Activated T-helper 2 cell treated with anti-CD3 and anti-CD28 coated beads, Interferon-gamma antibody, Interleukin-2, Interleukin-4, amounts not matched to agents 10 μg/mL and 5 μg/mL and 100 μg/mL, durations not matched to agents 14 hours and 24 hours and 36 hours (primary cell): ENCODE measurements at regions not wholly inside any gene's neighbourhood (a gene's known extent, or its start where the extent isn't known, plus 50 kb on each side); places are given as distances from the start of the nearest gene placed in this dataset.

Experiments used
- DNase-seq: peaks from one replicate; pipeline ENCODE4 v3.0.0; 2021; ENCODE audit warnings: low spot score
- H3K27ac Mint-ChIP-seq: one replicate; pipeline ENCODE4 v1.8.0; 2021; ENCODE audit warnings: mixed read lengths
- H3K27me3 Mint-ChIP-seq: one replicate; pipeline ENCODE4 v1.8.0; 2021; ENCODE audit warnings: low read depth, mixed read lengths
- H3K36me3 Mint-ChIP-seq: one replicate; pipeline ENCODE4 v1.8.0; 2021; ENCODE audit warnings: low read depth, mixed read lengths
- H3K4me1 Mint-ChIP-seq: one replicate; pipeline ENCODE4 v1.8.0; 2021; ENCODE audit warnings: low read depth, mixed read lengths
- H3K4me3 Mint-ChIP-seq: one replicate; pipeline ENCODE4 v1.8.0; 2021; ENCODE audit warnings: low read depth, mild to moderate bottlenecking, moderate library complexity, mixed read lengths
- H3K9me3 Mint-ChIP-seq: one replicate; pipeline ENCODE4 v1.8.0; 2021; ENCODE audit warnings: mixed read lengths
- intact Hi-C: fragments of 100-400 bp; cut with micrococcal nuclease; formaldehyde crosslinking; loops from one replicate; pipeline ENCODE4 v1.15.1; 2023

GRCh38 chr4:54359919-54360650, 131.0 kb downstream of the PDGFRA start:
- Mint-ChIP-seq H3K9me3 (no peaks in the 10 kb centered on the region), H3K4me3 (no peak overlapping the region), H3K36me3 (no peaks in the 10 kb centered on the region), H3K27ac (no peak overlapping the region), H3K4me1 (no peaks in the 10 kb centered on the region), H3K27me3 (no peaks in the 10 kb centered on the region)
- DNase-seq, result no peak
- intact Hi-C loops, result no loop called here

GRCh38 chr4:54363037-54363436, 133.9 kb downstream of the PDGFRA start:
- no peaks in the 10 kb centered on the region for H3K36me3 Mint-ChIP-seq
- H3K9me3 Mint-ChIP-seq, result no peaks in the 10 kb centered on the region
- H3K4me1 Mint-ChIP-seq, result no peaks in the 10 kb centered on the region
- intact Hi-C loops, result no loop called here
- no peak overlapping the region for H3K27ac Mint-ChIP-seq
- H3K27me3 Mint-ChIP-seq, result no peaks in the 10 kb centered on the region
- no peak overlapping the region for H3K4me3 Mint-ChIP-seq
- DNase-seq, result no peak

GRCh38 chr4:54365691-54366090, 136.6 kb downstream of the PDGFRA start:
- intact Hi-C loops, result no loop called here
- no peaks in the 10 kb centered on the region for H3K9me3 Mint-ChIP-seq
- H3K4me1 Mint-ChIP-seq, result no peaks in the 10 kb centered on the region
- H3K27me3 Mint-ChIP-seq, result no peaks in the 10 kb centered on the region
- no peak overlapping the region for H3K27ac Mint-ChIP-seq
- no peak for DNase-seq
- H3K4me3 Mint-ChIP-seq, result no peak overlapping the region
- no peaks in the 10 kb centered on the region for H3K36me3 Mint-ChIP-seq

GRCh38 chr4:54367059-54367458, 138.0 kb downstream of the PDGFRA start:
- H3K27ac Mint-ChIP-seq, result no peak overlapping the region
- H3K4me1 Mint-ChIP-seq, result no peaks in the 10 kb centered on the region
- intact Hi-C loops, result no loop called here
- H3K9me3 Mint-ChIP-seq, result no peaks in the 10 kb centered on the region
- no peak overlapping the region for H3K4me3 Mint-ChIP-seq
- no peak for DNase-seq
- no peaks in the 10 kb centered on the region for H3K36me3 Mint-ChIP-seq
- no peaks in the 10 kb centered on the region for H3K27me3 Mint-ChIP-seq

GRCh38 chr4:54368281-54369265, 139.5 kb downstream of the PDGFRA start:
- Mint-ChIP-seq H3K27me3 (no peaks in the 10 kb centered on the region), H3K27ac (no peak overlapping the region), H3K36me3 (no peaks in the 10 kb centered on the region), H3K4me1 (no peaks in the 10 kb centered on the region), H3K9me3 (no peaks in the 10 kb centered on the region), H3K4me3 (no peak overlapping the region)
- no peak for DNase-seq
- intact Hi-C loops, result no loop called here

GRCh38 chr4:54371173-54371572, 142.1 kb downstream of the PDGFRA start:
- Mint-ChIP-seq H3K9me3 (no peaks in the 10 kb centered on the region), H3K27ac (no peak overlapping the region)

GRCh38 chr4:54372951-54373350, 143.9 kb downstream of the PDGFRA start:
- H3K36me3 Mint-ChIP-seq, result no peaks in the 10 kb centered on the region
- no peaks in the 10 kb centered on the region for H3K27me3 Mint-ChIP-seq

More at GRCh38 chr4:54371173-54371572, 142.1 kb downstream of the PDGFRA start:
- DNase-seq, result no peak
- Mint-ChIP-seq H3K4me3 (no peak overlapping the region), H3K4me1 (no peaks in the 10 kb centered on the region), H3K27me3 (no peaks in the 10 kb centered on the region), H3K36me3 (no peaks in the 10 kb centered on the region)
- intact Hi-C loops, result no loop called here

GRCh38 chr4:54373718-54374210, 144.7 kb downstream of the PDGFRA start:
- H3K27ac Mint-ChIP-seq, result no peak overlapping the region
- no peak overlapping the region for H3K4me3 Mint-ChIP-seq
- no peaks in the 10 kb centered on the region for H3K9me3 Mint-ChIP-seq
- no peaks in the 10 kb centered on the region for H3K36me3 Mint-ChIP-seq
- no peaks in the 10 kb centered on the region for H3K4me1 Mint-ChIP-seq
- no peak for DNase-seq
- no peaks in the 10 kb centered on the region for H3K27me3 Mint-ChIP-seq
- intact Hi-C loops, result no loop called here

More at GRCh38 chr4:54372951-54373350, 143.9 kb downstream of the PDGFRA start:
- no peaks in the 10 kb centered on the region for H3K9me3 Mint-ChIP-seq
- DNase-seq, result no peak
- no peak overlapping the region for H3K4me3 Mint-ChIP-seq
- no peak overlapping the region for H3K27ac Mint-ChIP-seq
- H3K4me1 Mint-ChIP-seq, result no peaks in the 10 kb centered on the region
- intact Hi-C loops, result no loop called here

- intact Hi-C loops, result no loop called here
- DNase-seq, result no peak
- Mint-ChIP-seq H3K4me1 (no peaks in the 10 kb centered on the region), H3K9me3 (no peaks in the 10 kb centered on the region), H3K36me3 (no peaks in the 10 kb centered on the region), H3K27me3 (peaks cover 1% of the 10 kb centered on the region), H3K4me3 (no peak overlapping the region), H3K27ac (no peak overlapping the region)
Measured at GRCh38 chr4:54378461-54378860, 149.4 kb downstream of the PDGFRA start.

- DNase-seq, result no peak
Measured at GRCh38 chr4:54384152-54384551, 155.1 kb downstream of the PDGFRA start.

GRCh38 chr4:54384563-54384962, 155.5 kb downstream of the PDGFRA start:
- Mint-ChIP-seq H3K27ac (no peak overlapping the region), H3K36me3 (no peaks in the 10 kb centered on the region)

More at GRCh38 chr4:54384152-54384551, 155.1 kb downstream of the PDGFRA start:
- H3K4me3 Mint-ChIP-seq, result no peak overlapping the region
- peaks cover 1% of the 10 kb centered on the region for H3K27me3 Mint-ChIP-seq
- H3K36me3 Mint-ChIP-seq, result no peaks in the 10 kb centered on the region
- no peak overlapping the region for H3K27ac Mint-ChIP-seq
- intact Hi-C loops, result no loop called here
- H3K9me3 Mint-ChIP-seq, result no peaks in the 10 kb centered on the region
- H3K4me1 Mint-ChIP-seq, result no peaks in the 10 kb centered on the region

GRCh38 chr4:54386042-54386669, 157.1 kb downstream of the PDGFRA start:
- Mint-ChIP-seq H3K4me1 (no peaks in the 10 kb centered on the region), H3K36me3 (no peaks in the 10 kb centered on the region), H3K27me3 (peaks cover 1% of the 10 kb centered on the region), H3K9me3 (no peaks in the 10 kb centered on the region), H3K4me3 (no peak overlapping the region), H3K27ac (no peak overlapping the region)
- intact Hi-C loops, result no loop called here
- DNase-seq, result no peak

More at GRCh38 chr4:54384563-54384962, 155.5 kb downstream of the PDGFRA start:
- Mint-ChIP-seq H3K4me3 (no peak overlapping the region), H3K9me3 (no peaks in the 10 kb centered on the region), H3K27me3 (peaks cover 1% of the 10 kb centered on the region), H3K4me1 (no peaks in the 10 kb centered on the region)
- intact Hi-C loops, result no loop called here
- DNase-seq, result no peak
